Colonic mucosa (tissue), 4 donors: ENCODE measurements at regions not wholly inside any gene's neighbourhood (a gene's known extent, or its start where the extent isn't known, plus 50 kb on each side); places are given as distances from the start of the nearest gene placed in this dataset.

Experiments used
- DNase-seq: peaks from one replicate; pipeline ENCODE4 v3.0.0-alpha.2; 2020
- H3K27ac ChIP-seq: fragments of 200-600 bp; one replicate; pipeline ENCODE4 v1.8.0; 2021
- H3K27me3 ChIP-seq: fragments of 200-600 bp; one replicate; pipeline ENCODE4 v1.8.0; 2021
- H3K36me3 ChIP-seq: fragments of 200-600 bp; one replicate; pipeline ENCODE4 v1.8.0; 2021
- H3K4me1 ChIP-seq: fragments of 200-600 bp; one replicate; pipeline ENCODE4 v1.8.0; 2021; ENCODE audit warnings: mild to moderate bottlenecking
- H3K4me3 ChIP-seq: fragments of 200-600 bp; one replicate; pipeline ENCODE4 v1.8.0; 2021
- H3K9ac ChIP-seq, 2 donors: one replicate each; pipeline ENCODE4 v1.7.0; 2013; ENCODE audit warnings: control low read depth in 2 of 2, low read depth in 2 of 2, low read length in 2 of 2
- H3K9me3 ChIP-seq: fragments of 200-600 bp; one replicate; pipeline ENCODE4 v1.8.0; 2021
- intact Hi-C: fragments of 100-400 bp; cut with DNase I; formaldehyde crosslinking; loops from one replicate; pipeline ENCODE4 v1.14.1; 2022
- TF ChIP-seq, protein P1 (sequence below): fragments of 200-600 bp; IDR thresholded peaks from one replicate; pipeline ENCODE4 v1.8.0; 2022; ENCODE audit warnings: antibody characterized with exemption, mild to moderate bottlenecking
- donor health status: healthy.
- donor health status: DM: no; HTN: no; CAD: no.
- donor health status: DM: no; HTN: no; CAD: no.

DNA sequence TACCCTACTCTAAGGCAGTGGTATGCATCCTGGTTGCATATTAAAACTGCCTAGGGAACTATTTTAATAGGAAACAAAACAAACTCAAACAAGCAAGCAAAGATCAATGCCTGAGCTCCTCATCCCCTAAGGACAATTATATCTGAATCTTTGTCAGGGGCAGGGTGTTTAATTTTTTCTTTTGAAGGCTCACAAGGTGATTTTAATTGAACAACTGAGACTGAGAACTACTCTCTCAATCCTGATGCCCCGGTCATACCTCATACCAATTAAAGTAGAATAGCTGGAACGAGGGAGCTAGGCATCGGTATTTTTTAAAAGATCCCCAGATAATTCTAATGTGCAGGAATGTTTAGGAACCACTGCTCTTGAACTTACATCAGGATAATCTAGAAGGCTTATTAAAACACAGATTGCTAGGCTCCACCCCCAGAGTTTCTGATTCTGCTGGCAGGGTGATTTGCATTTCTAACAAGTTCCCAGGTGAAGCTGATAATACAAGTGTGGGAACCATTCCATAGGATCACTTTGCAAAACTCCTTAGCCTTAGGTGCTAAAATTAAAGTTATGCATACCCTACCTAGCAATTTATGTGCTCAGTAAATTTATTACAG, 416.5 kb downstream of the GUCY1A2 start:
- Histone ChIP-seq H3K27me3 (no peaks in the 10 kb centered on the region), H3K4me1 (no peaks in the 10 kb centered on the region), H3K27ac (no peak overlapping the region), H3K36me3 (no peaks in the 10 kb centered on the region), H3K4me3 (no peak overlapping the region), H3K9ac (no peak overlapping the region), H3K9me3 (no peaks in the 10 kb centered on the region)
- intact Hi-C loops, result no loop called here
- no peak for DNase-seq
- TF ChIP-seq, protein P1, sequence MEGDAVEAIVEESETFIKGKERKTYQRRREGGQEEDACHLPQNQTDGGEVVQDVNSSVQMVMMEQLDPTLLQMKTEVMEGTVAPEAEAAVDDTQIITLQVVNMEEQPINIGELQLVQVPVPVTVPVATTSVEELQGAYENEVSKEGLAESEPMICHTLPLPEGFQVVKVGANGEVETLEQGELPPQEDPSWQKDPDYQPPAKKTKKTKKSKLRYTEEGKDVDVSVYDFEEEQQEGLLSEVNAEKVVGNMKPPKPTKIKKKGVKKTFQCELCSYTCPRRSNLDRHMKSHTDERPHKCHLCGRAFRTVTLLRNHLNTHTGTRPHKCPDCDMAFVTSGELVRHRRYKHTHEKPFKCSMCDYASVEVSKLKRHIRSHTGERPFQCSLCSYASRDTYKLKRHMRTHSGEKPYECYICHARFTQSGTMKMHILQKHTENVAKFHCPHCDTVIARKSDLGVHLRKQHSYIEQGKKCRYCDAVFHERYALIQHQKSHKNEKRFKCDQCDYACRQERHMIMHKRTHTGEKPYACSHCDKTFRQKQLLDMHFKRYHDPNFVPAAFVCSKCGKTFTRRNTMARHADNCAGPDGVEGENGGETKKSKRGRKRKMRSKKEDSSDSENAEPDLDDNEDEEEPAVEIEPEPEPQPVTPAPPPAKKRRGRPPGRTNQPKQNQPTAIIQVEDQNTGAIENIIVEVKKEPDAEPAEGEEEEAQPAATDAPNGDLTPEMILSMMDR, result no peak

DNA sequence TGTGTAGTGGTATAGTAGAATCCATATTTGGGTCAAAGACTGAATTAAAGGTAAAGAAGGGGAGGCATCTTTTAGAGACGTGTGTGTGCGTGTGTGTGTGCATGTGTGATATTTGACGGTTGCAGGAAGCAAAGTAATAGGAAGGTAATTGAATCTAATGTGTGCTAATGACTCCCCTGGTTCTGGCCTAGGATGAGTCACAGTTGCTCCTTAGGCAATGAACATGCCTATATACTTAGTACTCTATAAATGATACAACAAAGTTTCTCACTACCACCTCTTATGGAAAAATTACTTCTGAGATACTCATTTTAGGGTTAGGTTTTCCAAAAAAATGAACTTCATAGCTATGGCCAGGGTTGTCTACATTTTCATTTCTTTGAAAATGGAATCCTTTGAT, 409.6 kb downstream of the GUCY1A2 start:
- Histone ChIP-seq H3K27ac (no peak overlapping the region), H3K4me3 (no peak overlapping the region), H3K27me3 (no peaks in the 10 kb centered on the region), H3K9ac (no peak overlapping the region), H3K4me1 (no peaks in the 10 kb centered on the region), H3K36me3 (no peaks in the 10 kb centered on the region), H3K9me3 (no peaks in the 10 kb centered on the region)
- intact Hi-C loops, result no loop called here
- TF ChIP-seq, protein P1, result no peak
- no peak for DNase-seq

DNA sequence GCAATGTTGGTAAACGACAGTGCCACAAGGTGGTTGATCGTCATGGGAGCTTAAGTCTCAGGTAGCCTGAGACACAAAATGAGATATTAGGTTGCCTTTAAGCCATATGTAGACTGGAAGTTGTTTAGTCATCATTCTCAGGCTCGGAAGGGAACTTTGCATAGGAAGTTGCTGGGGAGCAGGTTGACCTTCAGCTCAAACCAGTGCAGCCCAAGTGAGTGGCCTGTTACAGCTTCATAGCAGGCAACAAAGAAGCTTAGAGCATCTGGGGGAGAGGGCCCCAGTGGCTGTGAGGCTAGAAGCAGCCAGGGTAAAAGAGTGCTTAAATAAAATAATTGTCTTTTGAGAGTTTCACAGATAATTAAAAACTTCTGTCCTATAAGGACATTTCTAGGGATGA, 404.0 kb downstream of the GUCY1A2 start:
- no peak overlapping the region for H3K9ac ChIP-seq

DNA sequence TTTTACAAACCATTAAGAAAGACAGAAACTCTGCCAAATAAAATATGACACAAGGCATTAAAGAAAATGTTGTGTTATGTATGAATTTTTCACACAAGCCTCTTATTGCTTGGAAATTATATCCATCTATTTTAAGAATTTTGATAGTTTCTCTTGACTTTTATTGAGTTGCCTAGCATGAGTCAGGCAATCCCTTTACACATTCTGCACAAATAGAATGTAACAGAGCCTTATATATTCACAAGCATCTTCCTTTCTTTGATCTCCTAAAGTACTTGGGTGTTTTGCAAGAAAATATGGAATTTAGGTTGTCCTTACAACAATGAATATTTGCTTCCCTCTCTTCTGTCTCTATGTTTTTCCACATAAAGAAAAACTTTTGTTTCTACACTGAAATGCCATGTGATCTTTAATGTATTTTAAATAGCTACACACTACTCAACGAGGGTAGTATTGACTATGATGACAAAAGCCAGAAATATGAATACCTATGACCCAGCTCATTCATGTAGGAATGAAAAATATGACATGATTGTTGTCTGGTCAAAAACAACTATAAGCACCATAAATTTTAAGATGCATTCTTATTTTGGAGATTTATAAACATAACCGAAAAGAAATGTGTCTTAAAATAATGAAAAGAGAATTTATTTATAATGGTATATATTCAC, 398.8 kb downstream of the GUCY1A2 start:
- H3K4me1 ChIP-seq, result no peaks in the 10 kb centered on the region
- H3K9me3 ChIP-seq, result no peaks in the 10 kb centered on the region
- TF ChIP-seq, protein P1, result no peak
- no peak overlapping the region for H3K4me3 ChIP-seq
- no peaks in the 10 kb centered on the region for H3K27me3 ChIP-seq
- H3K9ac ChIP-seq, result no peak overlapping the region
- no peaks in the 10 kb centered on the region for H3K36me3 ChIP-seq
- no peak overlapping the region for H3K27ac ChIP-seq
- intact Hi-C loops, result no loop called here
- DNase-seq, result no peak

More for the DNA sequence above, 404.0 kb downstream of the GUCY1A2 start:
- Histone ChIP-seq H3K9me3 (no peaks in the 10 kb centered on the region), H3K4me3 (no peak overlapping the region), H3K27ac (no peak overlapping the region), H3K36me3 (no peaks in the 10 kb centered on the region), H3K4me1 (no peaks in the 10 kb centered on the region), H3K27me3 (no peaks in the 10 kb centered on the region)
- intact Hi-C loops, result no loop called here
- no peak for DNase-seq
- TF ChIP-seq, protein P1, result no peak

DNA sequence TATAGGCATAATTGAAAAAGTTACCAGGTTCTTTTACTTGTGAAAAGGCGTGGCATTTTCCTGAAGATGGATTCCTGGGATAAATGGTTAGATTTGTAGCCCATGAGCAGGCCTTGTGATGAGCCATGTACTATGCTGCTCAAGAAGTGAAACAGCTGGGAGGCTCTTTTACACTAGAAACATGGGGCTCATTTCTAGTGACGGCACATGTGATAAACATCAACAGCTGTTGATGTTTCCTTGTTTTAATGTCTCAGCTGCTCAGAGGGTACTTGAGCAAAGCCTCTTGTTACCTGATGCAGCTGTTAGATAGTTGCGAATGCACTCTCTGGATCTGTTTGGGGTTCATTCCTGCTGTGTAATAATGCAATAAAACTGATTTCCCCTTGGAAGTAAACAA, 396.8 kb downstream of the GUCY1A2 start:
- intact Hi-C loops, result no loop called here

More for the DNA sequence above, 396.8 kb downstream of the GUCY1A2 start:
- H3K27ac ChIP-seq, result no peak overlapping the region
- no peak overlapping the region for H3K9ac ChIP-seq
- H3K4me1 ChIP-seq, result no peaks in the 10 kb centered on the region
- no peak overlapping the region for H3K4me3 ChIP-seq
- no peaks in the 10 kb centered on the region for H3K36me3 ChIP-seq
- no peak for DNase-seq
- no peaks in the 10 kb centered on the region for H3K9me3 ChIP-seq
- H3K27me3 ChIP-seq, result no peaks in the 10 kb centered on the region
- TF ChIP-seq, protein P1, result no peak
